Keratinocyte (primary cell): ENCODE measurements at regions not wholly inside any gene's neighbourhood (a gene's known extent, or its start where the extent isn't known, plus 50 kb on each side); places are given as distances from the start of the nearest gene placed in this dataset.

Experiments
- DNase-seq: peaks from one replicate; pipeline ENCODE4 v3.0.0-alpha.2; 2011; ENCODE audit warnings: low read depth, missing footprints, low spot score
- FAIRE-seq: peaks from 2 replicates; lab custom pipeline; 2011; peaks lifted over from hg19 to GRCh38; lab: Jason Lieb, UNC
- H2AFZ ChIP-seq: 2 replicates; pipeline ENCODE4 v1.6.0; 2012; ENCODE audit warnings: low read length, control low read depth, inconsistent platforms; ENCODE audit not compliant: control insufficient read depth
- H3K27ac ChIP-seq: 2 replicates; pipeline ENCODE4 v1.5.1; 2011; ENCODE audit warnings: low read length; ENCODE audit not compliant: control insufficient read depth, insufficient read depth
- H3K27me3 ChIP-seq: 3 replicates; pipeline ENCODE4 v1.6.0; 2011; ENCODE audit warnings: low read length; ENCODE audit not compliant: control insufficient read depth, insufficient read depth; ENCODE audit errors: extremely low read depth
- H3K36me3 ChIP-seq, 2 experiments: 2 replicates in 1 of 2; 3 replicates in 1 of 2; pipeline ENCODE4 v1.5.1; 2011; ENCODE audit warnings: low read length in 2 of 2, mild to moderate bottlenecking in 1 of 2; ENCODE audit not compliant: control insufficient read depth in 2 of 2, insufficient read depth in 2 of 2; ENCODE audit errors: extremely low read depth in 1 of 2
- H3K4me1 ChIP-seq: 3 replicates; pipeline ENCODE4 v1.5.1; 2011; ENCODE audit warnings: low read length; ENCODE audit not compliant: control insufficient read depth, insufficient read depth; ENCODE audit errors: extremely low read depth
- H3K4me2 ChIP-seq: 3 replicates; pipeline ENCODE4 v1.6.0; 2011; ENCODE audit warnings: low read depth, low read length; ENCODE audit not compliant: control insufficient read depth, insufficient read depth; ENCODE audit errors: extremely low read depth
- H3K4me3 ChIP-seq, 3 experiments: fragments of 200-600 bp in 1 of 3; sonication (generic) in 1 of 3; 2 replicates in 2 of 3; 3 replicates in 1 of 3; pipeline ENCODE4 v1.5.1; 2011 to 2016; ENCODE audit warnings: low read length in 3 of 3, mild to moderate bottlenecking in 3 of 3, control low read depth in 2 of 3, inconsistent platforms in 1 of 3, low read depth in 1 of 3, mixed read lengths in 1 of 3, mixed run types in 1 of 3, moderate library complexity in 1 of 3; ENCODE audit not compliant: control insufficient read depth in 2 of 3, insufficient read depth in 2 of 3; ENCODE audit errors: extremely low read depth in 1 of 3
- H3K79me2 ChIP-seq: 2 replicates; pipeline ENCODE4 v1.6.0; 2012; ENCODE audit warnings: low read length; ENCODE audit not compliant: control insufficient read depth, insufficient read depth
- H3K9ac ChIP-seq: 3 replicates; pipeline ENCODE4 v1.6.0; 2011; ENCODE audit warnings: low read length; ENCODE audit not compliant: control insufficient read depth, insufficient read depth; ENCODE audit errors: extremely low read depth
- H3K9me1 ChIP-seq: 3 replicates; pipeline ENCODE4 v1.6.0; 2011; ENCODE audit warnings: low read length; ENCODE audit not compliant: control insufficient read depth, insufficient read depth; ENCODE audit errors: extremely low read depth
- H3K9me3 ChIP-seq: 2 replicates; pipeline ENCODE4 v1.5.1; 2012; ENCODE audit warnings: low read depth, low read length; ENCODE audit not compliant: control insufficient read depth
- H4K20me1 ChIP-seq: 3 replicates; pipeline ENCODE4 v1.6.0; 2011; ENCODE audit warnings: low read length; ENCODE audit not compliant: control insufficient read depth, insufficient read depth; ENCODE audit errors: extremely low read depth
- CTCF ChIP-seq, 3 experiments: IDR thresholded peaks in 1 of 3; conservative IDR thresholded peaks in 1 of 3; optimal IDR thresholded peaks in 1 of 3; 2 replicates in 2 of 3; 3 replicates in 1 of 3; pipeline versions ENCODE3 to v1.5.1; 2011; ENCODE audit warnings: low read length in 3 of 3, mild to moderate bottlenecking in 3 of 3, moderate library complexity in 2 of 3, control low read depth in 1 of 3, inconsistent platforms in 1 of 3; ENCODE audit not compliant: insufficient read depth in 2 of 3; ENCODE audit errors: extremely low read depth in 1 of 3
- EZH2 ChIP-seq: IDR thresholded peaks from one replicate; pipeline ENCODE4 v1.6.1; 2012; ENCODE audit warnings: inconsistent platforms, mild to moderate bottlenecking, low read length, moderate library complexity
- dilution Hi-C: fragments of 300-500 bp; cut with MboI; formaldehyde crosslinking; loops from one replicate; pipeline ENCODE4 v1.7.0; 2020; ENCODE audit warnings: low sequenced_read_pairs; ENCODE audit not compliant: extremely low pct_ligation_motif_present

GRCh38 chr12:114285554-114285953 is 120.4 kb downstream of the TBX5 start:
- Histone ChIP-seq H3K27ac (no peak overlapping the region), H3K4me1 (no peaks in the 10 kb centered on the region), H3K9me3 (no peaks in the 10 kb centered on the region), H3K9ac (no peak overlapping the region), H3K36me3 (no peaks in the 10 kb centered on the region), H2AFZ (no peak overlapping the region), H3K9me1 (no peaks in the 10 kb centered on the region), H3K27me3 (no peaks in the 10 kb centered on the region), H4K20me1 (no peaks in the 10 kb centered on the region), H3K4me3 (no peak overlapping the region), H3K4me2 (no peak overlapping the region), H3K79me2 (no peaks in the 10 kb centered on the region)
- DNase-seq (no peak), FAIRE-seq (no peak)
- TF ChIP-seq CTCF (optimal IDR thresholded peaks at IDR 0.05 in 1 of 3, IDR thresholded peaks at IDR 0.05 in 1 of 3, conservative IDR thresholded peaks at IDR 0.05 in 1 of 3; ENCODE audit: extremely low read depth in 1 of 3, insufficient read depth in 2 of 3, low read length in 3 of 3): no peak
- no peak for TF ChIP-seq EZH2
- dilution Hi-C loops: no loop called here

GRCh38 chr12:114284041-114284440 is 121.9 kb downstream of the TBX5 start:
- H3K4me2 ChIP-seq: no peak overlapping the region
- no peaks in the 10 kb centered on the region for H3K9me3 ChIP-seq
- H3K9me1 ChIP-seq: no peaks in the 10 kb centered on the region
- no peaks in the 10 kb centered on the region for H3K27me3 ChIP-seq
- FAIRE-seq (no peak), DNase-seq (no peak)
- no peaks in the 10 kb centered on the region for H3K4me1 ChIP-seq
- H4K20me1 ChIP-seq: no peaks in the 10 kb centered on the region
- H3K36me3 ChIP-seq: no peaks in the 10 kb centered on the region
- dilution Hi-C loops: no loop called here
- no peaks in the 10 kb centered on the region for H3K79me2 ChIP-seq
- no peak for TF ChIP-seq EZH2
- no peak overlapping the region for H3K9ac ChIP-seq
- no peak overlapping the region for H3K4me3 ChIP-seq
- H2AFZ ChIP-seq: no peak overlapping the region
- H3K27ac ChIP-seq: no peak overlapping the region
